ENCODE measurements at regions not wholly inside any gene's neighbourhood (a gene's known extent, or its start where the extent isn't known, plus 50 kb on each side); places are given as distances from the start of the nearest gene placed in this dataset.
"Not testable (repeated sequence)": the region's sequence is repeated elsewhere in the genome, so short reads cannot be mapped to it uniquely, and the experiment has no call there.

GRCh38 chr2:52341732-52342131 is 1309.8 kb upstream of the NRXN1 start:
- no peak for DNase-seq

GRCh38 chr2:52340171-52340570 is 1308.2 kb upstream of the NRXN1 start:
- DNase-seq: no peak

- not testable (repeated sequence) for DNase-seq
These were observed 1305.9 kb upstream of the NRXN1 start for GRCh38 chr2:52337786-52338185.

- DNase-seq: no peak
These were observed 1305.0 kb upstream of the NRXN1 start for GRCh38 chr2:52336951-52337350.

GRCh38 chr2:52335727-52336126 is 1303.8 kb upstream of the NRXN1 start:
- DNase-seq: no peak

- no peak for DNase-seq
These were observed 1302.3 kb upstream of the NRXN1 start for GRCh38 chr2:52334185-52334584.

- DNase-seq: no peak
These were observed 1295.7 kb upstream of the NRXN1 start for GRCh38 chr2:52327641-52328040.

GRCh38 chr2:52314231-52314630 is 1282.3 kb upstream of the NRXN1 start:
- DNase-seq: no peak

GRCh38 chr2:52312486-52312885 is 1280.6 kb upstream of the NRXN1 start:
- DNase-seq: no peak

- DNase-seq: no peak
These were observed 1279.9 kb upstream of the NRXN1 start for GRCh38 chr2:52311862-52312261.

GRCh38 chr2:52308156-52308555 is 1276.2 kb upstream of the NRXN1 start:
- no peak for DNase-seq

- DNase-seq: no peak
These were observed 1262.7 kb upstream of the NRXN1 start for GRCh38 chr2:52294628-52295027.

- no peak for DNase-seq
These were observed 1260.9 kb upstream of the NRXN1 start for GRCh38 chr2:52292801-52293200.

GRCh38 chr2:52289741-52290140 is 1257.8 kb upstream of the NRXN1 start:
- DNase-seq: no peak

- DNase-seq: no peak
These were observed 1256.7 kb upstream of the NRXN1 start for GRCh38 chr2:52288596-52288995.

GRCh38 chr2:52269696-52270485 is 1238.0 kb upstream of the NRXN1 start:
- no peak for DNase-seq

- no peak for DNase-seq
These were observed 1233.0 kb upstream of the NRXN1 start for GRCh38 chr2:52264911-52265310.

- peak; percentile 88 for DNase-seq
These were observed 1232.6 kb upstream of the NRXN1 start for GRCh38 chr2:52264488-52264887.

GRCh38 chr2:52260904-52261303 is 1229.0 kb upstream of the NRXN1 start:
- DNase-seq: no peak

GRCh38 chr2:52258967-52259366 is 1227.0 kb upstream of the NRXN1 start:
- not testable (repeated sequence) for DNase-seq

GRCh38 chr2:52258038-52258437 is 1226.1 kb upstream of the NRXN1 start:
- no peak for DNase-seq

GRCh38 chr2:52253416-52253980 is 1221.6 kb upstream of the NRXN1 start:
- DNase-seq: no peak

- no peak for DNase-seq
These were observed 1206.8 kb upstream of the NRXN1 start for GRCh38 chr2:52238782-52239181.

GRCh38 chr2:52222128-52222527 is 1190.2 kb upstream of the NRXN1 start:
- DNase-seq: no peak

GRCh38 chr2:52220393-52220792 is 1188.5 kb upstream of the NRXN1 start:
- DNase-seq: no peak

All from NCI-H187 treated with DMSO at 0.1 percent for 48 hours (cell line).